ENCODE measurements at regions not wholly inside any gene's neighbourhood (a gene's known extent, or its start where the extent isn't known, plus 50 kb on each side); places are given as distances from the start of the nearest gene placed in this dataset.
"Not testable (repeated sequence)": the region's sequence is repeated elsewhere in the genome, so short reads cannot be mapped to it uniquely, and the experiment has no call there.

DNA sequence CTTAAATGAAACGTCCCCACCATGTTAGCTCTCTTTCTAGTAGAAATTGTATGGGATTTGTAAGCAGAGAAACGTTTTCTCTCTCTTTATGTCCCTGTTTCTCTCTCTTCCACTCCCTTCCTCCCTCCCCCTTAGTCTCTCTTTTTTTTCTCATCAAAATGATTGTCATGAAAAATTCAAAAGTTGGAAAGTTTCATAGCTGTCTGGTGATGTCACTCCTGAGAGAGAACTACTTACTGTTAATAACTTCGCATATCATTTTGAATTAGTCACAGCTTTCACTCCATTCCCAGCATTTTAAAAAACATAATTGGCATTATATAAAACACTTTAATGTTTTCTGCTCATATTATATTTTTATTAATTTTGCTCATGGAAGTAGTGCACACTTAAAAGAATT, 331.1 kb downstream of the C3orf38 start:
- TF ChIP-seq, protein P1, sequence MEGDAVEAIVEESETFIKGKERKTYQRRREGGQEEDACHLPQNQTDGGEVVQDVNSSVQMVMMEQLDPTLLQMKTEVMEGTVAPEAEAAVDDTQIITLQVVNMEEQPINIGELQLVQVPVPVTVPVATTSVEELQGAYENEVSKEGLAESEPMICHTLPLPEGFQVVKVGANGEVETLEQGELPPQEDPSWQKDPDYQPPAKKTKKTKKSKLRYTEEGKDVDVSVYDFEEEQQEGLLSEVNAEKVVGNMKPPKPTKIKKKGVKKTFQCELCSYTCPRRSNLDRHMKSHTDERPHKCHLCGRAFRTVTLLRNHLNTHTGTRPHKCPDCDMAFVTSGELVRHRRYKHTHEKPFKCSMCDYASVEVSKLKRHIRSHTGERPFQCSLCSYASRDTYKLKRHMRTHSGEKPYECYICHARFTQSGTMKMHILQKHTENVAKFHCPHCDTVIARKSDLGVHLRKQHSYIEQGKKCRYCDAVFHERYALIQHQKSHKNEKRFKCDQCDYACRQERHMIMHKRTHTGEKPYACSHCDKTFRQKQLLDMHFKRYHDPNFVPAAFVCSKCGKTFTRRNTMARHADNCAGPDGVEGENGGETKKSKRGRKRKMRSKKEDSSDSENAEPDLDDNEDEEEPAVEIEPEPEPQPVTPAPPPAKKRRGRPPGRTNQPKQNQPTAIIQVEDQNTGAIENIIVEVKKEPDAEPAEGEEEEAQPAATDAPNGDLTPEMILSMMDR (conservative IDR thresholded peaks at IDR 0.05; ENCODE audit: low read depth, low read length): no peak
- no peaks in the 10 kb centered on the region for H3K27me3 ChIP-seq (ENCODE audit: insufficient read depth, low read depth)
- H2AFZ ChIP-seq (ENCODE audit: low read depth): no peak overlapping the region
- no peaks in the 10 kb centered on the region for H3K4me1 ChIP-seq (ENCODE audit: low read depth, poor library complexity, severe bottlenecking)
- no peaks in the 10 kb centered on the region for H3K36me3 ChIP-seq (ENCODE audit: insufficient read depth)
- H3K4me3 ChIP-seq (IDR thresholded peaks at IDR 0.05; ENCODE audit: insufficient read depth, low read depth, low read length): no peak overlapping the region
- no peaks in the 10 kb centered on the region for H3K79me2 ChIP-seq (ENCODE audit: insufficient read depth, low read depth)
- no peak overlapping the region for H3K27ac ChIP-seq
- H3K9ac ChIP-seq: no peak overlapping the region
- no peaks in the 10 kb centered on the region for H4K20me1 ChIP-seq (ENCODE audit: insufficient read depth)
- H3K4me2 ChIP-seq: no peak overlapping the region

DNA sequence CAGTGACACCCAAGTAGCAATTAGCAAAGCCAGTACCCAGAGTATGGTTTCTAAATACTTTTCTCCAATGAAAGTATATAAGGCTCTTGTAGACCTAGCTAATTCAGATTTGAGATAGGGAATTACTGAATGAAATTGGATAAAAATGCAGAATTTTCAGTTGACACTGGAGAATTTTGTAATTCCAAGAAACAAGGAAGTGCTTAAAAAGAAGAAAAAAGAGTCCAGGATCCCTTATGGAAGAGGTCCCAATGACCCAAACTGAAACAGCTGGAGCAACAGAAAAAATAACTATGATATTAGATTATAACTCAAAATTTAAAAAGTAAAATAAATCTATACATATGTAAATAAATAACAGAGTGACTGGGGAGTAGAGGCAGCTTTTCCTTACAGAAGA, 335.2 kb downstream of the C3orf38 start:
- TF ChIP-seq, protein P1 (conservative IDR thresholded peaks at IDR 0.05; ENCODE audit: low read depth, low read length): no peak

DNA sequence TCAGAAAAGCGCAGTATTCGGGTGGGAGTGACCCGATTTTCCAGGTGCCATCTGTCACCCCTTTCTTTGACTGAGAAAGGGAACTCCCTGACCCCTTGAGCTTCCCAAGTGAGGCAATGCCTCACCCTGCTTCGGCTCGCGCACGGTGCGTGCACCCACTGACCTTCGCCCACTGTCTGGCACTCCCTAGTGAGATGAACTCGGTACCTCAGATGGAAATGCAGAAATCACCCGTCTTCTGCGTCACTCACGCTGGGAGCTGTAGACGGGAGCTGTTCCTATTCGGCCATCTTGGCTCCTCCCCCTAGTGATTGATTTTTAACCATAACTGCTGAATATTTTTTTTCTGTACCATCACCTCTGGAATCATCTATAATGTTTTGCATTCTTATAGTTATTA, 359.1 kb downstream of the C3orf38 start:
- not testable (repeated sequence) for H4K20me1 ChIP-seq (ENCODE audit: insufficient read depth); H3K4me1 ChIP-seq (ENCODE audit: low read depth, poor library complexity, severe bottlenecking); H3K27me3 ChIP-seq (ENCODE audit: insufficient read depth, low read depth); H3K9ac ChIP-seq; H3K36me3 ChIP-seq (ENCODE audit: insufficient read depth); H3K4me2 ChIP-seq; H3K79me2 ChIP-seq (ENCODE audit: insufficient read depth, low read depth); H3K4me3 ChIP-seq (IDR thresholded peaks at IDR 0.05; ENCODE audit: insufficient read depth, low read depth, low read length); H3K27ac ChIP-seq
- H2AFZ ChIP-seq (ENCODE audit: low read depth): peak overlapping the region; percentile 34; the same call in 1 of the 2 replicates

More for the DNA sequence above, 335.2 kb downstream of the C3orf38 start:
- no peaks in the 10 kb centered on the region for H3K27me3 ChIP-seq (ENCODE audit: insufficient read depth, low read depth)
- no peaks in the 10 kb centered on the region for H3K4me1 ChIP-seq (ENCODE audit: low read depth, poor library complexity, severe bottlenecking)
- no peak overlapping the region for H2AFZ ChIP-seq (ENCODE audit: low read depth)
- no peak overlapping the region for H3K9ac ChIP-seq
- no peak overlapping the region for H3K27ac ChIP-seq
- H3K79me2 ChIP-seq (ENCODE audit: insufficient read depth, low read depth): no peaks in the 10 kb centered on the region
- H3K4me2 ChIP-seq: no peak overlapping the region
- no peak overlapping the region for H3K4me3 ChIP-seq (IDR thresholded peaks at IDR 0.05; ENCODE audit: insufficient read depth, low read depth, low read length)
- H3K36me3 ChIP-seq (ENCODE audit: insufficient read depth): no peaks in the 10 kb centered on the region
- no peaks in the 10 kb centered on the region for H4K20me1 ChIP-seq (ENCODE audit: insufficient read depth)

DNA sequence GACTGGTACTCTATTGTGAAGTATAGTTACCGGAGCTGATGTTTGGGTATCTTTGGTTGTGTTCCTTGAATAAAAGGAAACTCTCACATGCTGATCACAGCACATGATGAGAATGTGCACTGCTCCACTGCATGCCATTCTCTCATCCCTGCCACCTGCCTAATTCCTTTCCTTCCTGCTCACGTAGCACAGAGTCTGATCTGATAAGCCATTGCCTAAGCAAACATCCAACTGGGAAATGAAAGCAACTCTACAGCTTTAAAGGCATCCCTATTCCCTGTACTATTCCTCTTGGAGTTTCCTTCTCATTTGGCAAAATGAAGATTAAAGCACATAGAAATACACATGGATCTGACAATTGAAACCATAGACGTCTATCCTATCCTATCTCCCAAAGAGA, 359.8 kb downstream of the C3orf38 start:
- Histone ChIP-seq H3K36me3 (ENCODE audit: insufficient read depth) (no peaks in the 10 kb centered on the region), H3K4me2 (no peak overlapping the region), H3K27ac (no peak overlapping the region), H3K4me1 (ENCODE audit: low read depth, poor library complexity, severe bottlenecking) (no peaks in the 10 kb centered on the region), H3K9ac (no peak overlapping the region), H3K27me3 (ENCODE audit: insufficient read depth, low read depth) (no peaks in the 10 kb centered on the region), H4K20me1 (ENCODE audit: insufficient read depth) (no peaks in the 10 kb centered on the region), H3K4me3 (IDR thresholded peaks at IDR 0.05; ENCODE audit: insufficient read depth, low read depth, low read length) (no peak overlapping the region), H2AFZ (ENCODE audit: low read depth) (no peak overlapping the region), H3K79me2 (ENCODE audit: insufficient read depth, low read depth) (no peaks in the 10 kb centered on the region)
- TF ChIP-seq, protein P1 (conservative IDR thresholded peaks at IDR 0.05; ENCODE audit: low read depth, low read length): no peak

DNA sequence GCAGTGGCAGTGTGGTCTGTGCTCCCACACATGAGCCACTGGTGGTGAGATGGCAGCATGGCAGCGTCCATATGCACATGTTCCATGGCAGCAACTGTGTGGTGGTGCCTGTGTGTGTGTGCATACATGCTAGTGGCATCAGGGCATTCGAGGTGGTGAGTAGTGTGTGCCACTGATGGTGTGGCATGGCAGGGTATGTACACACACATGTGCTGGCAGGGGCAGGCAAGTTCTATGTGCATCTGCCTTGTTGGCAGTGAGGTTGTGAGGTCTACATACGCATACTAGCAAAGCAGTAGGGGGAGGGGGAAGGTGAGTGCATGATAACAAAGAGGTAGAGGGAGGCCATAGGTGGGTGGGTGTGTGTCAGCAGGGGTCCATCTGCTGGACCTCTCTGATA, 378.7 kb downstream of the C3orf38 start:
- Histone ChIP-seq H3K27me3 (ENCODE audit: insufficient read depth, low read depth) (no peaks in the 10 kb centered on the region), H3K4me2 (no peak overlapping the region), H4K20me1 (ENCODE audit: insufficient read depth) (no peaks in the 10 kb centered on the region), H3K4me3 (IDR thresholded peaks at IDR 0.05; ENCODE audit: insufficient read depth, low read depth, low read length) (no peak overlapping the region), H3K27ac (no peak overlapping the region), H2AFZ (ENCODE audit: low read depth) (no peak overlapping the region), H3K36me3 (ENCODE audit: insufficient read depth) (no peaks in the 10 kb centered on the region), H3K9ac (no peak overlapping the region), H3K4me1 (ENCODE audit: low read depth, poor library complexity, severe bottlenecking) (no peaks in the 10 kb centered on the region), H3K79me2 (ENCODE audit: insufficient read depth, low read depth) (no peaks in the 10 kb centered on the region)
- TF ChIP-seq, protein P1 (conservative IDR thresholded peaks at IDR 0.05; ENCODE audit: low read depth, low read length): no peak

All from KMS-11 (cell line).